NCI-H1105 (cell line): ENCODE measurements at regions not wholly inside any gene's neighbourhood (a gene's known extent, or its start where the extent isn't known, plus 50 kb on each side); places are given as distances from the start of the nearest gene placed in this dataset.

Experiments
- DNase-seq: peaks from one replicate; lab custom pipeline; 2025; lab: John Stamatoyannopoulos, UW

DNA sequence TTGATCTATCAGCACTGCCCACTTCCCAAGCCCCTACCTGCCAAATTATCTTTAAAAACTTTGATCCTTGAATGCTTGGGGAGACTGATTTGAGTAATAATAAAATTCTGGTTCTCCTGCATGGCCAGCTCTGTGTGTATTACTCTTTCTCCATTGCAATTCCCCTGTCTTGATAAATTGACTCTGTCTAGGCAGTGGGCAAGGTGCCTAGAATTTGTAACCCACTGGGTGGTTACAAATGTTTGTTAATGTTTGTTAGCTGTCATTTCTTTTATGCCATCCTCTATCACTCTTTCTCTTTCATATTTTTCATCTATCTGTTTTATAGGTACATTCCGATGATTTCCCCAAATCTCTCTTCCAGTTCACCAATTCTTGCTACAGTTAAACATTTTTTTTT, 694.1 kb downstream of the TYW1 start:
- no peak for DNase-seq

DNA sequence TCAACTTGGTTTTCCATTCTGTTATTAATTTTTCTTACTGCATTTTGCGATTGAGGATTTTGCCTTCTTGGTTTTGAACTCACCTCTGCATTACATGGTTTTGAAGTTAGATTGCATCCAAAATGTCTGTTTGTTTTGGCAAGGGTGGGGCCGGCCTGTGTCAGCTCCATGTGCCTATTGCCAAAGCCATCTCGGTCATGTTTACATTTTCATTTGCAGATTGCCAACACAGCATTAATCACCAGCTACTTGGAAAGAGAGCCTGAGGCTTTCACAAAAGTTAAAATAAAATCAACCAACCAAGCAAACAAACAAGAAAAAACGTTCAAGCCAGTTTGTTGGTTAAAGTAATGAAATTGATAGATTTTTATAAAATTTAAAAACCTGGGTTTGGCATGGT, 695.8 kb downstream of the TYW1 start:
- peak; percentile 42 for DNase-seq

DNA sequence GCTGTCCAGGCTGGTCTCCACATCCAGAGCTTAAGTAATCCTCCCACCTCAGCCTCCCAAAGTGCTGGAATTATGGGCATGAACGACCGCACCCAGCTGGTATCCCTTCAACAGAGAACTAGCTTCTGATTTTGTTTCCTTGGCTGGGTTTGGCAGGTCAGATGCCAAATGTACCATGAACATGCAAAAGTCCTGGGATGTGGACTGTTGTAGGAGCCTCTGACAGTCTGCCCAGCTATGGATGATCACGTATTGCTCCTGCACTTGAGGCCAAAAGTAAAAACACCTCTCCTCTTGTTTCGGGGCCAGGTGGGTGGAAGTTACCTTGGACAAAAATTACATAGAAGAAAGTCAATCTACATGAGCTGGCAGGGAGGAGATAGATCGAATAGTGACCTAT, 699.5 kb downstream of the TYW1 start:
- DNase-seq: no peak

DNA sequence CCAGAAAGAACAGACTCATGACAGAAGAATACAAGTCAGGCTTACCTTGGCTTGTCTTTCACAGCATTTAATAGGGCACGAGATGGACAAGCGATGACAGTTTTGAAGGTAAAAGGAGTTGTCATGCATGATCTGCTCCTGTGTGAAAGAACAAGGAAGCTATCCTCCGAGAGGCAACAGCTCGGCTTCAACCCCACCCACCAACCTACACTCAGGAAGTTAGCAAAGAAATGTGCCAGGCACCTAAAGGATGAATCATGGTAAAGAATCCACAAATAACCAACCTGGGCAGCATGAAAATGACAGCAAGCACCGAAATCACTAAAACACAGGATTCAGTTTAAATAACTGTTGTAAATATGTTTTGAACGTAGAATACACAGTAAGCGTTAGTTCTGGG, 700.2 kb downstream of the TYW1 start:
- no peak for DNase-seq

- DNase-seq: no peak
These were observed 701.7 kb downstream of the TYW1 start for GRCh38 chr7:67698354-67698753.

GRCh38 chr7:67705850-67706249, 709.2 kb downstream of the TYW1 start:
- DNase-seq: no peak

DNA sequence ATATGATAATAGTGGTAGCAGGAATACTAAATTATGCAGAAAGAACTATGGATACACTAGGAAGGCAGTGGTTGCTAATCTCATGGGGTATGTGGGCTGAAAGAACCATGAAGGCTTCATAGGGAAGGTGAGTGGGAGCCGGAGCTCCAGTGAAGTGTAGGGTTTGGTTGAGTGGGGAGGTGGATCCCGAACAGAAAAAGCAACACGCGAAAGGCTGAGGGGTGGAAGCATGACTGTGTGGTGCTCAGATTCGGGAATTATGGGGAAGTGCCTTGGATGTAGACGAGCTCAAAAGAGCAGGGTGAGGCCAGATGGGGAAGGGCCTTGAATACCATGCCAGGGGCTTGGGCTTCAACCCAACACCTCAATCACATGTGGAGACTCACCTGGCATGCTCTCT, 715.1 kb downstream of the TYW1 start:
- DNase-seq: no peak

DNA sequence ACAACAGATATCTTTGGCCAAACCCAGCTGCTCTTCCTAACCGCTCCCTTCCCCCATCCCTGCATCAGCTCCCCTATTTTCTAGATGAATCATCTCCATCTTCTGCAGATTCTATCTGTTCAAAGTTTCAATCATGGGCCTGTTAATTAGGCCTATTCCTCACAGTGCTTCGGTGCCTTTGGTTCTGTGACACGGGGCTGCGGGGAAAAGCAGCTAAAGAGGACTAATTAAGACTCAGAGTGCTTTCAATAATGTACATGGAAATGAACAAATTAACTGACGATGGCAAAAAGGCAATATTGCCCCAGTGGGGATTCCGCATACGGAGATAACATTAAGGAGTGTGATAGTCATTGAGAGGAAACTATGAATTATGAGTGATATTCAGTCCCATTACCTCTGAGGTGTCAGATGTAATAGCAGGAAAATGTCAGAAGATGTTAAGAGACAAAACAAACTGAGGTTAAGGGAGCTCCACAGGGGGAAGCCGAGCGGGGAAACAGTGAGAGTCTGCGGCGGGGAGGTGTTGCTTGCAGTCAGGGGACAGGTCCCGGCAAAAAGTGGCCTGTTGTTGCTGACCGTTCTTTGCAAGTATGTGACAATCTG, 716.9 kb downstream of the TYW1 start:
- no peak for DNase-seq

- no peak for DNase-seq
These were observed 720.1 kb downstream of the TYW1 start for GRCh38 chr7:67716729-67717128.

GRCh38 chr7:67723591-67723990, 727.0 kb downstream of the TYW1 start:
- DNase-seq: no peak

DNA sequence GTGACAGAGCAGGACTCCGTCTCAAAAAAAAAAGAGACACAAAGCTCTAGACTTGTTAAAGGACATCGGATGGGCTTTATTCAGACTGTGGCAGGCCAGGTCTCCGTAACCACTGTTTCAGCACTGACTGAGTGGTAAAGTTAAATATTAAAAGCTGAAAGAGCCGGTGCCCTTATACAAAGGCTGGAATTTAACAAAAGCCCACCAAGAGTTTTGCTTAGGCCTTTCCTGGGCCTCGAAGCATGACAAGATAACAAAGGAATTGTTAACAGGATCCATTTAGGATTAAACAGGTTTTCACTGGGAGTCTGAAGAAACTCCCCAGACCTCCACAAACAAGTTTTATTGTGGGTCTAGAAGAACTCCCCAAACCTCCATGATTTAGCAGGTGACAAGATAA, 727.8 kb downstream of the TYW1 start:
- no peak for DNase-seq

DNA sequence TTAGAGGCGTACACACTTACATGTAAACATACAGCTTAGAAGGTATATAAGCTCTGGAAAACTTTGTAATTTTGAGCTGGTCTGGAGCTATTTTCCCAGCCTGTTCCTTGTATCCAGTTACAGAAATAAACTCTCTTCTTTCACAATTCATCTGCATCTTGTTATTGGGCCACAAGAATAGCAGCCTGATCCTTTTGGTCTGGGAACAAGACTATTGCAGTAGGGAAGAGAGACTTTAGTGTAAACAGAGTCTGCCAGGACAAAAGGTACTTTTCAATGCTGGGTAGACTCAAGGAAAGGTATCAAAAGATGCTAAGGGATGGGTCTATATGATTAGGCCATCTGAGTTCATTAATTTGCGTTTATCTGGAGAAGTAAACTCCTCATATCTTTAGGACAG, 728.3 kb downstream of the TYW1 start:
- no peak for DNase-seq

GRCh38 chr7:67725423-67725822, 728.8 kb downstream of the TYW1 start:
- no peak for DNase-seq

- DNase-seq: no peak
These were observed 733.1 kb downstream of the TYW1 start for GRCh38 chr7:67729771-67730170.

DNA sequence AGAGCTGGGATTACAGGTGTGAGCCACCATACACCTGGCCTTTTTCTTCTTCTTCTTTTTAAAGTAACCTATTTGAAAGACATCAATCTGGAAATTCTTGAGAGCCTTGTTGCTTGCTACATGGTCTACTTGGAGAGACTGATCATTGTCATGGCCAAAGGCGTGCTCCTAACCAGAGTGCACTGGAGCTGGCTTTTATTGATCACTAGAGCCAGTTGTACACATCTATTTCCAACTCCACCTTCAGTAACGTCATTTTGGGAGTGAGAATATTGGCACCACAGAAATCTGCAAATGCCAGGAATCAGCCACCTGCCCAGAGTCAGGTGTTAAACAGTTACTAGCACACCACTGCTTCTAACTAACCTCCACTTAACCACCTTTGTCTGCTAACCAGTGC, 735.1 kb downstream of the TYW1 start:
- no peak for DNase-seq

DNA sequence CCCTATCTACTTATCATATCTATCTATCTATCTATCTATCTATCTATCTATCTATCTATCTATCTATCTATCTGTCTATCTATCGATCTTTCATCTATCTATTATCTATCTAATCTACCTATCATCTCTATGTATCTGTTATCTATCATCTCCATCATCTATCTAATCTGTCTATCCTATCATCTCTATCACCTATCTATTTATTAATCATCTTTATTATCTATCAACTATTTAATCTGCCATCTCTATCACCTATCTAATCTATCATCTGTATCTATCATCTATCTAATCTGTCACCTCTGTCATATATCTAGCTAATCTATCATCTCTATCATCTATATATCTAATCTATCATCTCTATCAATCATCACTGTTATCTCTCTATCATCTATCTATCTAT, 736.3 kb downstream of the TYW1 start:
- no peak for DNase-seq

GRCh38 chr7:67738145-67738544, 741.5 kb downstream of the TYW1 start:
- DNase-seq: no peak

DNA sequence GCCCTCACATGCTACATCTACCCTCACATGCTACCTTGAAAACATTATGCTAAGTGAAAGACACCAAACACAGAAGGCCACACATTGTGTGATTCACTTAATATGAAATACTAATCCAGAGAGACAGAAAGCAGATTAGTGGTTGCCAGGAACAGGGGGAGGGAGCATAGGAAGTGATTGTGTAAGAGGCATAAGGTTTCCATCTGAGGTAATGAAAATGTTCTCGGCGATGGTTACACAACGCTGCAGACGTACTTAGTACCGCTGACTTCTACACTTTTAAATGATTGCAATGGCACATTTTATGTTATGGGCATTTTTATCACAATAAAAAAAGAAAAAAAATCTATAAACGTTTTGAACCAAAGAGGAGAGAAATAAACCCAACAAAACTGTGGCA, 742.3 kb downstream of the TYW1 start:
- DNase-seq: no peak

- DNase-seq: no peak
These were observed 746.9 kb downstream of the TYW1 start for GRCh38 chr7:67743501-67743900.

DNA sequence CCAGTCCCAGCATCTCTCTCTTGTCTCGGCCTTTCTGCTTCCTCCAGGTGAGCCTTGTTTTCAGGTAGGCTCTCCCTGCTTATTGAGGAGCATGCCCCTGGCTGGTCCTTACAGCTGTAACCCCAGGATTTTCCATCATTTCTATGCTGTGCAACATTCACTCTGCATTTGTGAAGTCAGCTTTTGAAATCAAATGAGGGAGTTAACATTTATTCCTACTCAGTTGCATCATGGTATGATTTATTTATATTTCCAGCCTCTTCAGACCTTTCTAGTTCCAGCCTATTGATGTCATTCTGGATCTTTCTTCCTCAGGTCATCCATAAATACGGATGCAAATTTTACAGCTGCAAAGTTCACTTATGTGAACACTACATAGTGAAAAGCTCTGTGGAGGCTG, 755.6 kb downstream of the TYW1 start:
- DNase-seq: no peak

DNA sequence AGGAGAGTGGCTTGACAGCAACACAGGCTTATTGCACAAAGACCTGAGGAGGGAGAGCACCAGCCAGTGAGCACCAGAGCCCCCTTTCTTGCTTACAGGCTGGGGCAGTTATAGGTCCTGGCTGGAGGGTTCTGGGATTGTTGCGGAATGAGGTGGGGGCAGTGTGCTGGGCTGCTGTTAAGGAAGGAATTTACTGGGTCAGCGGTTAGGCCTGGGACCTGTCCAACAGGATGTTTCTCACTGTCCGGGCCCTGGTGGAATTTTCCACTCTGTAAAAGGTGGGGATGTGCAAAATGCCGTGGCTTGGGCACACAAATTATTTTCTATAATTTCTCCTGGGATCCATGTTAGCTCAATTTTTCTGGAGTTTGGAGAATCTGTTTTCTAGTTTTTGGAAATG, 757.3 kb downstream of the TYW1 start:
- DNase-seq: no peak

DNA sequence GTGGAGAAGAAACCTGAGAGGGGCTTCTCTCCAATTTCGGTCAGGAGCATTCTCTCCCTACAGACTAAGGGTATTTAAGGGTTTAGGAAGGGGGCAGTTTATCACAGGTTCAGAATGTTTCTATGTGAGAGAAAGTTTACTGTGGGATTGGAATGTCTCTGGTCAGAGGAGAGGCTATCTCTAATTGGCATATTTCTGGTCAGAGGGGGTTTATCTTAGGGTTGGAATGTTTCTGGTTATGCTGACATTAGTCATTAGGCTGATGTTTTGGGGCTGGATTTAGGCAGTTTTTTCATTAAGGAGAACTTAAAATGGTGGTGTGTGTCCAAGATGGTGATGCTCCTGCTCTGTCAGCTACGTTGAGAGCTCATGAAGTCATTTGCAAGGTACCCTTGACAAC, 758.0 kb downstream of the TYW1 start:
- no peak for DNase-seq

DNA sequence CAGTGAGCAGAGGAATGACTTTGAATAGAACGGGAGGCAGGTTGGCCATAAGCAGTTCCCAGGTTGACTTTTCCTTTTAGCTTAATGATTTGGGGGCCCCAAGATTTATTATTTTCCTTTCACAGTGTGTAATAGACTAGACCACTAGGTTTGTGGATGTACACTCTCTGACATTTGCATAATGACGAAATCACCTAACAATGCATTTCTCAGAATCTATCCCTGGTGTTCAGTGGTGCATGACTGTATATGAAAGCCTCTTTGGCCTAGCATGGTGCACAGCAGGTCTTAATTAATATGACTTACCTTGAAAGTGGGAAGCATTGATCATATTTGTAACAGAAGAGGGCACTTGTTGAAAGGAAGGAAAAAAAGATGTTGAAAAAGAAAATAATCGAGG, 761.9 kb downstream of the TYW1 start:
- no peak for DNase-seq

DNA sequence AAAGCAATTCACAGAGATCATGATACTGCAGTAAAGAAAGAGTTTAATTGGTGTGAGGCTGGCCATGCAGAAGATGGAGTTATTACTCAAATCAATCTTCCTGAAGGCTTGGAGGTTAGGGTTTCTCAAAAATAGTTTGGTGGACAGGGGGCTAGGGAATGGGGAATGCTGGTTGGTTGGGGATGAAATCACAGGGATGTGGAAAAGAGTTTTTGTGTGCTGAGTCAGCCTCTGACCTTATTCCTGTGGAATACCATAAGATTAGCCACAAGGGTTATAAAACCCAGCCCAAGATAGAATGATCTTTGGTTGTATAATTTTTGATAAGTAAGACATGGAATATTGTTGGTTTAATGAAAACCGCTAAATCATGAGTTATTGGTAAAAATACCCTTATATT, 764.3 kb downstream of the TYW1 start:
- no peak for DNase-seq

GRCh38 chr7:67762516-67762915, 765.9 kb downstream of the TYW1 start:
- no peak for DNase-seq
